ENCODE measurements at regions not wholly inside any gene's neighbourhood (a gene's known extent, or its start where the extent isn't known, plus 50 kb on each side); places are given as distances from the start of the nearest gene placed in this dataset.
"Not testable (repeated sequence)": the region's sequence is repeated elsewhere in the genome, so short reads cannot be mapped to it uniquely, and the experiment has no call there.

DNA sequence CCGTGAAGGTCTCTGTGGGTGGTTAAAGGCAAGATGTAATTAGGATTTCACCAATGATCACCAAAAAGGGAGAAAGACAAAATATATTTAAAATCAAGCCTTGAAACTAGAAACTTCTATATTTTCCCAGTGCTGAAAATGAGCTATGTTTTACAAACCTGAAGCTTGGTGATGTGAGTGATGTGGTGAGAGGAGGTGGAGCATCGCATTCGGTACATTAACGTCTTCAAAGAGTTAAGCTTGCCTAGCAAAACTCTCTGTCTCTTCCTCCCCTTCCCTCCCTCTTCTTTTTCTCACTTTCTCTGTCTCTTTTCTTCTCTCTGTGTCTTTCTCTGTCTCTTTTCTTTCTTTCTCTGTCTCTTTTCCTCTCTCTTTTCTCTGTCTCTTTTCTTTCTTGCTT lies 347.3 kb upstream of the IRX2 start:
- DNase-seq: no peak
- peaks cover 2% of the 10 kb centered on the region for H3K9me3 Mint-ChIP-seq
- ChIA-PET POLR2A (no interaction called here), CTCF (no interaction called here)
- no peaks in the 10 kb centered on the region for H3K4me1 Mint-ChIP-seq
- TF ChIP-seq CTCF (IDR thresholded peaks at IDR 0.05): no peak
- no peak for ATAC-seq (ENCODE audit: low read depth)
- no peak overlapping the region for H3K4me3 Mint-ChIP-seq
- peaks cover 2% of the 10 kb centered on the region for H3K27me3 Mint-ChIP-seq
- H3K36me3 Mint-ChIP-seq (ENCODE audit: low read depth): no peaks in the 10 kb centered on the region
- intact Hi-C loops (cut with micrococcal nuclease): no loop called here
- H3K27ac Mint-ChIP-seq: no peak overlapping the region

DNA sequence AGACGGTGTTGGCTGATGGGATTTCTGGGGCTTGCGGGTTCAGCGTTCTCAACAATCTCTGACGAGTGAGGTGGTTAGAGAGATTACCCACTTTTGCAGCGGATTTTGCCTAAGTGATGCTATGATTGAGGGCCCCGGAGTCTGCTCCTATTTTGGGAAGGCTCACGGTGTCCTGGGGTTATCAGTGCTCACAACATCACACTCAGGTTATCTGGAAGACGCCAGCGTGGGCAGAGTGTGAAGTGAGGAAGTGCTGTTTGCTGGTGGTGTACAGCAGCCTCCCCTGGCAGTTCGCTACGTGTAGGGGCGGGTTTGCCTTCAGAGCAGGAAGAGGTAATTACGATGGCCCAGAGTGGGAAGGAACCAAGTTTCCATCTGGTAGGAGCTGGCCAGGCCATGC lies 341.2 kb upstream of the IRX2 start:
- Mint-ChIP-seq H3K9me3 (peaks cover 8% of the 10 kb centered on the region), H3K36me3 (ENCODE audit: low read depth) (no peaks in the 10 kb centered on the region), H3K4me3 (no peak overlapping the region), H3K27ac (no peak overlapping the region), H3K4me1 (no peaks in the 10 kb centered on the region), H3K27me3 (no peaks in the 10 kb centered on the region)
- CTCF ChIA-PET: no interaction called here
- ATAC-seq (ENCODE audit: low read depth) (no peak), DNase-seq (no peak)
- no peak for TF ChIP-seq CTCF (IDR thresholded peaks at IDR 0.05)
- intact Hi-C loops (cut with micrococcal nuclease): no loop called here
- POLR2A ChIA-PET: no interaction called here

- CTCF ChIA-PET: no interaction called here
- ATAC-seq (ENCODE audit: low read depth): no peak
- no peak overlapping the region for H3K27ac Mint-ChIP-seq
Measured at GRCh38 chr5:3092211-3092610, 340.7 kb upstream of the IRX2 start.

GRCh38 chr5:3091040-3091774 lies 339.7 kb upstream of the IRX2 start:
- no peak for ATAC-seq (ENCODE audit: low read depth)
- no peak for DNase-seq
- POLR2A ChIA-PET: no interaction called here

More at GRCh38 chr5:3092211-3092610, 340.7 kb upstream of the IRX2 start:
- no peaks in the 10 kb centered on the region for H3K36me3 Mint-ChIP-seq (ENCODE audit: low read depth)
- no peak for DNase-seq
- H3K4me3 Mint-ChIP-seq: no peak overlapping the region
- no peaks in the 10 kb centered on the region for H3K27me3 Mint-ChIP-seq
- intact Hi-C loops (cut with micrococcal nuclease): no loop called here
- H3K4me1 Mint-ChIP-seq: no peaks in the 10 kb centered on the region
- TF ChIP-seq CTCF (IDR thresholded peaks at IDR 0.05): no peak
- POLR2A ChIA-PET: no interaction called here
- peaks cover 8% of the 10 kb centered on the region for H3K9me3 Mint-ChIP-seq

DNA sequence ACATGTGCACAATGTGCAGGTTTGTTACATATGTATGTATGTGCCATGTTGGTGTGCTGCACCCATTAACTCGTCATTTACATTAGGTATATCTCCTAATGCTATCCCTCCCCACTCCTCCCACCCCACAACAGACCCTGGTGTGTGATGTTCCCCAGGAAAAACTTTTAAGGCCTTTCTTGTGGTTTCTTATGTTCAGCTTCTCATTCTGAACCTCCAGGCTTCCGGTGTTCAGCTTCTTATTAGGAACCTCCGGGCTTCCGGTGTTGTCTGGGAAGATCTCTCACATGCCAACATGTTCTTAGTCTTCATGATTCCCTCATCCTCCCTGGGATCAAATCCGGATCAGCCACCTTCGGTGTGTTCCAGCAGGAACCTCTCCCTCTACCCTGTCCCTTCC lies 338.8 kb upstream of the IRX2 start:
- H3K27me3 Mint-ChIP-seq; H3K9me3 Mint-ChIP-seq; H3K27ac Mint-ChIP-seq; CTCF ChIA-PET; POLR2A ChIA-PET; H3K36me3 Mint-ChIP-seq (ENCODE audit: low read depth); ATAC-seq (ENCODE audit: low read depth); intact Hi-C loops (cut with micrococcal nuclease); H3K4me3 Mint-ChIP-seq; DNase-seq; H3K4me1 Mint-ChIP-seq: not testable (repeated sequence)

More at GRCh38 chr5:3091040-3091774, 339.7 kb upstream of the IRX2 start:
- intact Hi-C loops (cut with micrococcal nuclease): no loop called here
- no peaks in the 10 kb centered on the region for H3K4me1 Mint-ChIP-seq
- no peaks in the 10 kb centered on the region for H3K27me3 Mint-ChIP-seq
- CTCF ChIA-PET: no interaction called here
- no peak overlapping the region for H3K4me3 Mint-ChIP-seq
- no peak overlapping the region for H3K27ac Mint-ChIP-seq
- no peaks in the 10 kb centered on the region for H3K36me3 Mint-ChIP-seq (ENCODE audit: low read depth)
- no peak for TF ChIP-seq CTCF (IDR thresholded peaks at IDR 0.05)
- peaks cover 8% of the 10 kb centered on the region for H3K9me3 Mint-ChIP-seq

- TF ChIP-seq CTCF (IDR thresholded peaks at IDR 0.05): no peak
- no peak for ATAC-seq (ENCODE audit: low read depth)
- DNase-seq: no peak
- no peaks in the 10 kb centered on the region for H3K27me3 Mint-ChIP-seq
- H3K4me3 Mint-ChIP-seq: no peak overlapping the region
- no peak overlapping the region for H3K27ac Mint-ChIP-seq
- no peaks in the 10 kb centered on the region for H3K36me3 Mint-ChIP-seq (ENCODE audit: low read depth)
- CTCF ChIA-PET: no interaction called here
- no peaks in the 10 kb centered on the region for H3K4me1 Mint-ChIP-seq
- peaks cover 9% of the 10 kb centered on the region for H3K9me3 Mint-ChIP-seq
- POLR2A ChIA-PET: no interaction called here
- intact Hi-C loops (cut with micrococcal nuclease): no loop called here
Measured at GRCh38 chr5:3080366-3080765, 328.9 kb upstream of the IRX2 start.

Data from activated B cell treated with CpG ODN at 0.5 μM for 24 hours (primary cell).